SK-N-SH (cell line): ENCODE measurements at regions not wholly inside any gene's neighbourhood (a gene's known extent, or its start where the extent isn't known, plus 50 kb on each side); places are given as distances from the start of the nearest gene placed in this dataset.

Source experiments
- CTCF ChIA-PET: fragments of 300-600, 350-600 bp; formaldehyde crosslinking; extraction: SDS; loops from one replicate; lab custom pipeline; 2021; lab: Yijun Ruan, JAX
- POLR2A ChIA-PET: fragments of 350-600 bp; sonication (Branson Sonifier 250); formaldehyde crosslinking; extraction: SDS; loops from one replicate; lab custom pipeline; 2020; ENCODE audit warnings: antibody characterized with exemption, inconsistent platforms; lab: Yijun Ruan, JAX
- DNase-seq: peaks from one replicate; pipeline ENCODE4 v3.0.0; 2012
- H2AFZ ChIP-seq: fragments of 200-600 bp; sonication (generic); 2 replicates; pipeline ENCODE4 v1.8.1; 2016; ENCODE audit warnings: antibody characterized with exemption, mild to moderate bottlenecking, low read depth
- H3F3A ChIP-seq: fragments of 200-600 bp; sonication (generic); replicated peaks from 2 replicates; pipeline ENCODE3; 2016; ENCODE audit warnings: antibody characterized with exemption, mild to moderate bottlenecking; ENCODE audit not compliant: insufficient read depth
- H3K27ac ChIP-seq, 2 experiments: fragments of 200-500 bp in 1 of 2; fragments of 200-600 bp in 1 of 2; sonication (Bioruptor generic) in 1 of 2; sonication (generic), shearing (Covaris generic) in 1 of 2; 2 replicates each; pipeline versions ENCODE4 v1.5.1 to v1.6.1; 2014 to 2016; ENCODE audit warnings: low read depth in 2 of 2, inconsistent platforms in 1 of 2, low read length in 1 of 2, mild to moderate bottlenecking in 1 of 2, mixed read lengths in 1 of 2
- H3K27me3 ChIP-seq: fragments of 200-600 bp; sonication (generic), shearing (Covaris generic); 2 replicates; pipeline ENCODE4 v1.6.1; 2016; ENCODE audit warnings: mixed run types; ENCODE audit not compliant: insufficient read depth
- H3K36me3 ChIP-seq, 2 experiments: fragments of 200-500 bp in 1 of 2; fragments of 200-600 bp in 1 of 2; sonication (Bioruptor generic) in 1 of 2; sonication (generic) in 1 of 2; replicated peaks in 1 of 2; 2 replicates each; pipeline versions ENCODE3 to v1.5.1; 2014 to 2016; ENCODE audit warnings: low read length in 1 of 2, mild to moderate bottlenecking in 1 of 2; ENCODE audit not compliant: insufficient read depth in 2 of 2, control insufficient read depth in 1 of 2
- H3K4me1 ChIP-seq, 2 experiments: fragments of 200-500 bp in 1 of 2; fragments of 200-600 bp in 1 of 2; sonication (Bioruptor generic) in 1 of 2; sonication (generic), shearing (Covaris generic) in 1 of 2; 2 replicates each; pipeline versions ENCODE4 v1.5.1 to v1.6.1; 2014 to 2016; ENCODE audit warnings: low read depth in 1 of 2, low read length in 1 of 2, mixed run types in 1 of 2; ENCODE audit not compliant: insufficient read depth in 2 of 2, control insufficient read depth in 1 of 2
- H3K4me2 ChIP-seq: fragments of 200-600 bp; sonication (generic), shearing (Covaris generic); 2 replicates; pipeline ENCODE4 v1.6.1; 2017; ENCODE audit warnings: mixed run types
- H3K4me3 ChIP-seq, 2 experiments: fragments of 200-500 bp in 1 of 2; fragments of 200-600 bp in 1 of 2; sonication (Bioruptor generic) in 1 of 2; sonication (generic), shearing (Covaris generic) in 1 of 2; 2 replicates each; pipeline versions ENCODE4 v1.5.1 to v1.8.1; 2014 to 2016; ENCODE audit warnings: low read depth in 2 of 2, inconsistent platforms in 1 of 2, low read length in 1 of 2, mild to moderate bottlenecking in 1 of 2, mixed read lengths in 1 of 2, moderate library complexity in 1 of 2
- H3K79me2 ChIP-seq: fragments of 200-600 bp; sonication (generic); 2 replicates; pipeline ENCODE4 v1.8.1; 2017; ENCODE audit warnings: mild to moderate bottlenecking; ENCODE audit not compliant: insufficient read depth
- H3K9ac ChIP-seq: fragments of 200-600 bp; sonication (generic); 2 replicates; pipeline ENCODE4 v1.6.1; 2017; ENCODE audit warnings: mixed run types
- H3K9me2 ChIP-seq: fragments of 200-600 bp; sonication (generic); 2 replicates; pipeline ENCODE4 v1.6.1; 2017; ENCODE audit warnings: mixed run types
- H3K9me3 ChIP-seq: fragments of 200-600 bp; sonication (generic); 2 replicates; pipeline ENCODE4 v1.6.1; 2017; ENCODE audit warnings: mixed run types, mild to moderate bottlenecking, moderate library complexity
- H4K20me1 ChIP-seq: fragments of 200-600 bp; sonication (generic); 2 replicates; pipeline ENCODE4 v1.6.1; 2017; ENCODE audit warnings: mild to moderate bottlenecking, mixed run types; ENCODE audit not compliant: insufficient read depth
- CHD2 ChIP-seq: fragments of 150-350 bp; IDR thresholded peaks from 2 replicates; pipeline ENCODE4 v1.6.1; 2018; ENCODE audit warnings: low read length; ENCODE audit not compliant: partially characterized antibody
- EP300 ChIP-seq, 2 experiments: IDR thresholded peaks; 2 replicates each; pipeline versions ENCODE4 v1.4.0 to v1.6.1; 2012; ENCODE audit warnings: borderline replicate concordance in 1 of 2, low read depth in 1 of 2, low read length in 1 of 2
- EZH2phosphoT487 ChIP-seq: fragments of 200-600 bp; sonication (generic); IDR thresholded peaks from 2 replicates; pipeline ENCODE4 v1.6.1; 2017; ENCODE audit warnings: low read depth, mixed run types, mild to moderate bottlenecking, antibody characterized with exemption, moderate library complexity, borderline replicate concordance
- FOSL2 ChIP-seq: IDR thresholded peaks from 2 replicates; pipeline ENCODE4 v1.4.0; 2012; ENCODE audit warnings: low read depth, mild to moderate bottlenecking, moderate library complexity, borderline replicate concordance
- GABPA ChIP-seq: IDR thresholded peaks from 2 replicates; pipeline ENCODE4 v1.4.0; 2012; ENCODE audit warnings: low read depth, mild to moderate bottlenecking
- IRF3 ChIP-seq: fragments of 150-350 bp; IDR thresholded peaks from 2 replicates; pipeline ENCODE4 v1.6.1; 2016; ENCODE audit warnings: mild to moderate bottlenecking, low read depth, low read length
- MAX ChIP-seq: IDR thresholded peaks from 2 replicates; pipeline ENCODE4 v1.4.0; 2012; ENCODE audit warnings: low read depth
- MEF2A ChIP-seq: IDR thresholded peaks from 2 replicates; pipeline ENCODE4 v1.4.0; 2012; ENCODE audit warnings: low read depth, borderline replicate concordance
- MXI1 ChIP-seq: IDR thresholded peaks from 2 replicates; pipeline ENCODE4 v1.6.1; 2012; ENCODE audit warnings: mild to moderate bottlenecking, low read depth, low read length, improper control_type of control experiment
- RAD21 ChIP-seq: IDR thresholded peaks from 2 replicates; pipeline ENCODE4 v1.6.1; 2012; ENCODE audit warnings: mild to moderate bottlenecking, low read length
- REST ChIP-seq: IDR thresholded peaks from 2 replicates; pipeline ENCODE4 v1.6.1; 2012; ENCODE audit warnings: mild to moderate bottlenecking, low read depth, low read length, moderate library complexity
- RFX5 ChIP-seq: IDR thresholded peaks from 2 replicates; pipeline ENCODE4 v1.6.1; 2012; ENCODE audit warnings: mild to moderate bottlenecking, improper control_type of control experiment, low read length
- SIN3A ChIP-seq: IDR thresholded peaks from 2 replicates; pipeline ENCODE4 v1.6.1; 2012; ENCODE audit warnings: low read depth, mild to moderate bottlenecking, low read length, moderate library complexity, borderline replicate concordance
- TAF1 ChIP-seq: IDR thresholded peaks from 2 replicates; pipeline ENCODE4 v1.6.1; 2012; ENCODE audit warnings: low read depth, mild to moderate bottlenecking, low read length, moderate library complexity, borderline replicate concordance
- TCF12 ChIP-seq: IDR thresholded peaks from 2 replicates; pipeline ENCODE4 v1.4.0; 2012
- TEAD4 ChIP-seq: IDR thresholded peaks from 2 replicates; pipeline ENCODE4 v1.4.0; 2012; ENCODE audit warnings: mild to moderate bottlenecking, borderline replicate concordance; ENCODE audit not compliant: insufficient read depth
- YY1 ChIP-seq: IDR thresholded peaks from 2 replicates; pipeline ENCODE4 v1.4.0; 2012; ENCODE audit warnings: low read depth, mild to moderate bottlenecking
- WGBS: methylation state at CpG from one replicate; pipeline ENCODE4 v1.1.6; 2017; ENCODE audit warnings: low lambda C conversion rate; 5-methylcytosine and 5-hydroxymethylcytosine counted together

GRCh38 chr6:63395381-63395780 lies 75.6 kb upstream of the LGSN start:
- Histone ChIP-seq H3K79me2 (no peaks in the 10 kb centered on the region), H3K9me2 (no peaks in the 10 kb centered on the region), H3K4me1 (no peaks in the 10 kb centered on the region), H3K4me3 (no peak overlapping the region), H3K9me3 (no peaks in the 10 kb centered on the region), H3K36me3 (no peaks in the 10 kb centered on the region), H3K27ac (no peak overlapping the region)
- WGBS = 70% methylated on average over 2 of the region's 3 CpGs
- TF ChIP-seq IRF3 (no peak), FOSL2 (no peak), EP300 (IDR thresholded peaks at IDR 0.05; ENCODE audit: borderline replicate concordance in 1 of 2, low read depth in 1 of 2, low read length in 1 of 2) (no peak), MAX (no peak), YY1 (no peak), TEAD4 (no peak), MXI1 (no peak), RFX5 (no peak), SIN3A (no peak), GABPA (no peak), EZH2phosphoT487 (no peak), RAD21 (no peak), TAF1 (no peak), MEF2A (no peak), CHD2 (no peak), REST (no peak), TCF12 (no peak)
- TF ChIP-seq, all 33 proteins: peak for 0
- H3K4me2 ChIP-seq = no peak overlapping the region
- no peak for DNase-seq
- no peaks in the 10 kb centered on the region for H3K27me3 ChIP-seq
- H3K9ac ChIP-seq = no peak overlapping the region
- H3F3A ChIP-seq = no peaks in the 10 kb centered on the region
- no peak overlapping the region for H2AFZ ChIP-seq
- POLR2A ChIA-PET = no interaction called here
- CTCF ChIA-PET = no interaction called here
- no peaks in the 10 kb centered on the region for H4K20me1 ChIP-seq
